GM21786 (cell line): ENCODE measurements at regions not wholly inside any gene's neighbourhood (a gene's known extent, or its start where the extent isn't known, plus 50 kb on each side); places are given as distances from the start of the nearest gene placed in this dataset.

ENCODE experiments used
- ATAC-seq: cut with Tn5 transposase; IDR thresholded peaks from one replicate; pipeline ENCODE4 v1.9.1; 2021; ENCODE audit not compliant: unreplicated experiment

DNA sequence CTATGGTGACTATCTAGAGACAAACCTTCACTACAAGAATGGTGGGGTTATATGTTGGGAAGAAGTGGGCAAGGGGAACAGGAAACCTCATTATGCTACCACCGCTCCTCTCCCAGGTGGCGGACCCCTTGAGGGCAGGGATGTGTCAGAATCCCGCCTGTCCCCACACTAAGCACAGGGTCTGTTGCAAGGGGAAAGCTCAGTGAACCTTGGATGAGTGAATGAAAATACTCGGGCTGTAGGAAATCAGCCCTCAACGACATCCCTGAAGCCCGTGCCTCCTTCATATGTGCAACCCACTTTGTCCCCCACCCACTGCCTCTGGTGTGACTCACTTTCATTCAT lies 68.2 kb upstream of the AMPD3 start:
- no peak for ATAC-seq

- no peak for ATAC-seq
Measured at GRCh38 chr11:10387206-10388083, 67.6 kb upstream of the AMPD3 start.

- ATAC-seq, result no peak
Measured at GRCh38 chr11:10388101-10388500, 67.0 kb upstream of the AMPD3 start.

GRCh38 chr11:10388574-10388973 lies 66.5 kb upstream of the AMPD3 start:
- ATAC-seq, result no peak

DNA sequence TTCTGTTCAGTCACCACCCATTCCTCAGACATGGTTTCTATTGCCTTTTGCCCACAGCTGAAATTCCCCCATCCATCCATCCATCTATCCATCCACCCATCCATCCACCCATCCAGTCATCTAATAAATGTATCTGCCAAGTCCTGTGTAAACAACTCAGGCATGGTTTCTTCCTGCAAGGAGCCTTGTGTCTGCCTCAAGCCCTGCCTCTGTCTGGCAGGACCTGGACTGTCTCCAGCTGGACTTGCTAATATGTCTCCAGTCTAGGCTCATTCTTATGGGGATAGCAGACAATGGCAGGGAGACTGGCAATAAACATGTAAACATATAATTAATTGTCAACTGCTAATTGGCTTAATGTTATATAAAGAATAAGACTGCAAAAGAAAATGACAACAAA lies 64.7 kb upstream of the AMPD3 start:
- no peak for ATAC-seq

DNA sequence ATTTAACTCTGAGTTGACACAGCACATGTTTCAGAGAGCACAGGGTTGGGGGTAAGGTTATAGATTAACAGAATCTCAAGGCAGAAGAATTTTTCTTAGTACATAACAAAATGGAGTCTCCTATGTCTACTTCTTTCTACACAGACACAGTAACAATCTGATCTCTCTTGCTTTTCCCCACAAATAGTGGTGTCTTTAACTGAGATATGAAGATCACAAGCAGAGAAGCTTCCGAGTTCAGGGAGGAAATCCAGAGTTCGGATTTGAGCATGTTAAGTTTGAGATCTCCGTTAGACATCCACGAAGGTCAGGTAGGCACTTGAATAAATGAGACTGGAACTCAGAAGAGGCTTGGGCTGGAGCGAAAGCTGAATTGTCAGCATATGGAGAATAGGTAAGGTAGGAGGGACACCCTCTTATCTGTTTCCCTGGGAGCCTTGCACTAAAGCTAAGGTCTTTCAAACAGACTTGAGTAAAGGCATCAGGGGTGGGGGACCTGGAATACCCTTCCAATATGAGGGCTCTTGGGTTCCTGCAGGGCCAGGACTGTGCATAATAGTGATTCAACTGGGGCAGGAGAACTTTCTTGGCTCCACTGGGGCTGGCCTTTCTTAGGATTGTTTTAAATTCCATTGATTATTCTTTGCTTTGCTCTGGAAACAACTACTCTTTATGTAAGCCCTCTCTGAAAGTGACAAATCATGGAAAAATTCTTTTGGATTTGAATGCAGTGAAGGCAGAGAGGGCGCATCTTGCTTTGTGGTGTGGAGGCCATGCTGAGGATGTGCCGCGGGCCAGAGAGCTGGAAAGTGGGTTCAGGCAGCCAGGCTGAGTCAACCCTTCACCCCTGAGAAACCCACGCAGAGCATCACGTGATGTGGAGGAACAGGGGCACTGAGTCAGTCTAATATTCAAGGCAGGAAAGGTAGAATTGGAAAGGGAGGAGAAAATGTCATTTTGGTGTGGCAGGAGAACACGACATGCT lies 62.7 kb upstream of the AMPD3 start:
- no peak for ATAC-seq

DNA sequence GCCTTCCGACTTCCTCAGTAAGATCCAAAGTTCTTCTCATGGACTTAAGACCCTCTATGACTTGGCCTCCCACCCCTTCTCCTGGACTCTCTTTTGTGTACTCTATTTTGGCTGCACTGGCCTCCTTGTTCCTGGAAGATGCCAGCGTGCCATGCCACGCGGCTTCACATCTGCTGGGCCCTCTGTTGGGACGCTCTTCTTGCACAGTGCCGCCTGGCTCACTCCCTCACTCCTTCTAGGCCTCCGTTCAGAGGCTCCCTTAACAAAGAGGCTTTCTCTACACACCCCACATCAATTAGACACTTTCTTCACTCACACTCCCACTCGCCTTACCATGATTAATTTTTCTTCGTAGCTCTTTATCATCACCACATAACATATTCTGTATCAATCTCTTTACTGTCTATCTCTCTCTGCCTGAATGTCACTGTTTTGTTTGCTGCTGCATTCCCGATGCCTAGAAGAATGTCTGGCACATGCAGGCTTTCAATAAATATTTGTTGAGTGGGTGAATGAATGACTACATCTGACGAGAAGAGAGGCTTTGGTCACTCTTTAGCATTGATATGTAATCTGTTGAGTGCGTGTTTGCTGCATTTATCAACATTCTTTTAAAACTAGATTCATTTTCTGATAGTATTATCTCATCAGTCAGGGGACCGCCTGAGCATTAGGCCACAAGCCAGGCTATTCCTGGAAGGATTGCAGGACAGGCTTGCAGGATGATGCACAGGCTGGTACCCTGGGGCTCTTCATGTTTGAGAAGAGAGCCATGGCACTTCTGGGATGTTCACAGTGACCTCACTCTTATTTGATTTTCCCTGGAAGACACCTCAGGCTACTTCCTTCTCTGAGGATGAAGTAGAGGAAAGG lies 60.6 kb upstream of the AMPD3 start:
- ATAC-seq, result no peak

- no peak for ATAC-seq
Measured at GRCh38 chr11:10395166-10395897, 59.7 kb upstream of the AMPD3 start.

GRCh38 chr11:10396771-10397170 lies 58.3 kb upstream of the AMPD3 start:
- ATAC-seq, result no peak

DNA sequence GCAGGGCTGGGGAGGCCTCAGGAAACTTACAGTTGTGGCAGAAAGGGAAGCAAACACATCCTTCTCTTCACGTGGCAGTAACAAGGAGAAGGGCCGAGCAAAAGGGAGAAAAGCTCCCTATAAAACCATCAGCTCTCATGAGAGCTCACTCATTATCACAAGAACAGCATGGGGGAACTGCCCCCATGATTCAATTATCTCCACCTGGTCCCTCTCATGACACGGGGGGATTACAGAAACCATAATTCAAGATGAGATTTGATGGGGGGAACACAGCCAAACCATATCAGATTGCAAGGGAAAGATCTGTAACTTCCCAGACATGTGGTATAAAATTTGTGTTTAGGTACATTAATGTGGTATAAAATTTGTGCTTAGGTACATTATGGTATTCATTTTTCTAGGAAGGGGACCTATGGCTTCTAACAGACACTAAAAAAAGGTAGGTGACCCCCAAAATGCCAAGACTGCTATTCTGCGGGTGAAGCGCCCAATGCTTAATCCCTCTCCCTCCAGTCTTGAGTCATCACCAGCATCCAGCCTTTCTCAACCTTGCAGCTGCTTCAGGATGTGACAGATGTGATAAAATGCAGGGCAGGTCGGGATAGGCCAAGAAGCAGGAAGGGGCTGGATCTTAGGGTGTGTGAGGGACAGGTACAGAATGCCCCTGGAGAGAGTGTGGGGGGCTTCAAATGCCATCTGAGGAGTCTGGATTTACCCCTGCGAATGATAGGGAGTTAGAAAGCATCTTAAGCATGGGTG lies 57.7 kb upstream of the AMPD3 start:
- no peak for ATAC-seq

- ATAC-seq, result no peak
Measured at GRCh38 chr11:10398525-10398924, 56.5 kb upstream of the AMPD3 start.

- no peak for ATAC-seq
Measured at GRCh38 chr11:10400856-10401255, 54.2 kb upstream of the AMPD3 start.

DNA sequence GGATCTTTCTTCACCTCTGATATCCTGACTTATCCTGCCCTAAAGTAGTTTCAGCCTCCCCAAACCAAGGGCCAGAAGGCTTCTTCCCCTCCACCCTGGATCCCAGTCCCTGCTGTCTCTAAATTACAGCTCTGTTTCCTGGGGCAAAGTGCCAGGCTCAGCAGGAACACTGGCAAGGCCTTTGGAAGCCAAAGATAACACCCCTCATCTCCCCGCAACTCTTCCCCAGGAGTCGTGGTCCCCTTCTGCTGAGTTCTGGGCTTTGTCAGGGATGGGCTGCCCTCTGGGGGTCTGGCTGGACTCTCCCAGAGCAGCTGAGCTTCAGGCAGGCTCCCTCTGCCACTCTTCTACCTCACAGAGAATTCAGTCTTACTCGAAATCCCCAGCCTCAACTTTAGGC lies 53.8 kb upstream of the AMPD3 start:
- no peak for ATAC-seq

DNA sequence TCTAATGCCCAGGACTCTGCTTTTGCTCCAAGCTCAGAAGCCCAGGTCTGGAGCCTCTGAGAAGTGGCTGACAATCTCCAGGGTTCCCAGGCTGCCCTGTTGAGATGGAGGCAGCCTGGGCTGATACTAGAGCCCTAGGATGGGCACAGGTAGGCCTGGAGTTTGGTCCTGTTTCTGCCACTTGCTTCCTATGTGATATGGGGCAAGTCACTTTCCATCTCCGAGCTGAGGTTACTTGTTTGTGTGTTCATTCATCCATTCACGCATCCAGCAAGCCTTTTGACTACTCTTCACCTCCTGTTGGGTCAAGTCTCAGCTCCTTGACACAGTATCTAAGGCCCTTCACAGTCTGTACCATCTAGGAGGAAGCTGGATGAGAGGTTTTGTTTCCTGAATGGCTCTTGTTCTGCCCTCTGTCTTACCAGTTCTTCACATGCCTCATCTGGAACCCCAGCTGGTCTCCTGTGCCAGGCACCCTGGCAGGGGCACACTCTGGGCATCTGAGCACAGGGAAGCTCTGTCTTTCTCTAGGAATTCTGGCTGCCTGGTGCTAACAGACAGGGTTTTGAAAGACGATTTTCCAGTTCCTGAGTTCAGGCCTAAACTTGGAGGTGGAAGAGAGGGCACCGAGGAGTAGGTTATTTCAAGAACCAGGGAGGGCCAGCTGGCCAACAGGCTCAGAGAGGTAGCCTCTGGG lies 53.2 kb upstream of the AMPD3 start:
- no peak for ATAC-seq
